B cell (primary cell): ENCODE measurements at regions not wholly inside any gene's neighbourhood (a gene's known extent, or its start where the extent isn't known, plus 50 kb on each side); places are given as distances from the start of the nearest gene placed in this dataset.

Experiments used
- ATAC-seq: fragments of 200-7000 bp; cut with Tn5 transposase; one replicate; pipeline ENCODE4 v1.10.0; 2021; ENCODE audit warnings: low read depth, mild to moderate bottlenecking, moderate number of reproducible peaks, moderate library complexity
- CTCF ChIA-PET: fragments of 350-600 bp; sonication (Branson Sonifier 250); formaldehyde crosslinking; loops from one replicate; lab custom pipeline; 2021; ENCODE audit warnings: antibody characterized with exemption, inconsistent platforms; lab: Charles Lee
- POLR2A ChIA-PET: fragments of 350-600 bp; sonication (Branson Sonifier 250); formaldehyde crosslinking; loops from one replicate; lab custom pipeline; 2021; ENCODE audit warnings: antibody characterized with exemption; lab: Charles Lee
- DNase-seq: peaks from one replicate; pipeline ENCODE4 v3.0.0; 2013
- H2AFZ ChIP-seq: 2 replicates; pipeline ENCODE4 v1.6.1; 2012; ENCODE audit warnings: mild to moderate bottlenecking, low read depth, low read length; ENCODE audit not compliant: insufficient read depth, poor library complexity, severe bottlenecking
- H3K27ac ChIP-seq, 2 donors: 1 replicate in 1 of 2; 2 replicates in 1 of 2; pipeline ENCODE4 v1.5.1; 2012 to 2013; ENCODE audit warnings: low read length in 2 of 2, mild to moderate bottlenecking in 2 of 2, moderate library complexity in 1 of 2
- H3K27me3 ChIP-seq, 4 experiments: fragments of 200-600 bp in 1 of 4; sonication (generic) in 1 of 4; replicated peaks in 1 of 4; 1 replicate in 2 of 4; 2 replicates in 2 of 4; pipeline versions ENCODE4 v1.6.1 to v1.7.0; 2013 to 2016; ENCODE audit warnings: low read length in 3 of 4, mild to moderate bottlenecking in 2 of 4, mixed read lengths in 1 of 4, moderate library complexity in 1 of 4; ENCODE audit not compliant: insufficient read depth in 4 of 4, control insufficient read depth in 3 of 4; ENCODE audit errors: control extremely low read depth in 1 of 4
- H3K36me3 ChIP-seq, 2 experiments: replicated peaks in 1 of 2; 1 replicate in 1 of 2; 2 replicates in 1 of 2; pipeline versions ENCODE4 v1.6.1 to v1.7.1; 2013; ENCODE audit warnings: low read length in 1 of 2; ENCODE audit not compliant: insufficient read depth in 2 of 2, control insufficient read depth in 1 of 2; ENCODE audit errors: control extremely low read depth in 1 of 2, extremely low read depth in 1 of 2
- H3K4me1 ChIP-seq, 2 donors: fragments of 200-600 bp in 1 of 2; sonication (generic) in 1 of 2; 1 replicate in 1 of 2; 2 replicates in 1 of 2; pipeline versions ENCODE4 v1.5.1 to v1.6.1; 2013 to 2017; ENCODE audit warnings: low read length in 2 of 2; ENCODE audit not compliant: control insufficient read depth in 2 of 2, insufficient read depth in 2 of 2
- H3K4me2 ChIP-seq: replicated peaks from 2 replicates; pipeline ENCODE3; 2012; ENCODE audit warnings: mild to moderate bottlenecking, low read depth, low read length; ENCODE audit not compliant: poor library complexity, severe bottlenecking
- H3K4me3 ChIP-seq, 5 experiments: fragments of 200-600 bp in 1 of 5; sonication (generic) in 1 of 5; 1 replicate in 3 of 5; 2 replicates in 2 of 5; pipeline versions ENCODE4 v1.5.1 to v1.7.0; 2011 to 2016; ENCODE audit warnings: low read length in 4 of 5, mild to moderate bottlenecking in 4 of 5, low read depth in 2 of 5, control low read depth in 1 of 5, moderate library complexity in 1 of 5; ENCODE audit not compliant: insufficient read depth in 1 of 5; ENCODE audit errors: control extremely low read depth in 1 of 5, extremely low read depth in 1 of 5
- H3K79me2 ChIP-seq: fragments of 200-600 bp; sonication (generic); one replicate; pipeline ENCODE4 v1.6.0; 2016; ENCODE audit warnings: low read length; ENCODE audit not compliant: control insufficient read depth, insufficient read depth
- H3K9ac ChIP-seq: fragments of 200-600 bp; sonication (generic); 2 replicates; pipeline ENCODE4 v1.6.1; 2017; ENCODE audit warnings: mild to moderate bottlenecking, low read length, moderate library complexity
- H3K9me3 ChIP-seq, 3 donors: one replicate each; pipeline versions ENCODE4 v1.6.1 to v1.7.1; 2013; ENCODE audit warnings: low read length in 2 of 3; ENCODE audit not compliant: control insufficient read depth in 2 of 3, insufficient read depth in 1 of 3; ENCODE audit errors: control extremely low read depth in 1 of 3
- H4K20me1 ChIP-seq: 2 replicates; pipeline ENCODE4 v1.6.0; 2012; ENCODE audit warnings: mild to moderate bottlenecking, low read length; ENCODE audit not compliant: insufficient read depth, control insufficient read depth, poor library complexity, severe bottlenecking
- H3K27ac Mint-ChIP-seq: one replicate; pipeline ENCODE4 v1.8.0; 2021; ENCODE audit warnings: mixed read lengths
- H3K27me3 Mint-ChIP-seq: one replicate; pipeline ENCODE4 v1.8.0; 2021; ENCODE audit warnings: mixed read lengths
- H3K4me1 Mint-ChIP-seq: one replicate; pipeline ENCODE4 v1.8.0; 2021; ENCODE audit warnings: mixed read lengths
- H3K4me3 Mint-ChIP-seq: one replicate; pipeline ENCODE4 v1.8.0; 2021; ENCODE audit warnings: mixed read lengths
- H3K9me3 Mint-ChIP-seq: one replicate; pipeline ENCODE4 v1.8.0; 2022; ENCODE audit warnings: mixed read lengths; ENCODE audit not compliant: insufficient read depth
- CTCF ChIP-seq: fragments of 200-600 bp; IDR thresholded peaks from one replicate; pipeline ENCODE4 v1.8.0; 2022; ENCODE audit warnings: antibody characterized with exemption, mild to moderate bottlenecking
- EZH2 ChIP-seq: IDR thresholded peaks from 2 replicates; pipeline ENCODE4 v1.6.1; 2012; ENCODE audit warnings: borderline replicate concordance, low read depth, mild to moderate bottlenecking, moderate library complexity, low read length; ENCODE audit not compliant: insufficient read depth, poor library complexity, severe bottlenecking
- WGBS: methylation state at CpG from one replicate; pipeline ENCODE4 v1.1.5; 2013; ENCODE audit warnings: missing lambda C conversion rate; ENCODE audit not compliant: insufficient coverage; 5-methylcytosine and 5-hydroxymethylcytosine counted together
- intact Hi-C: fragments of 100-400 bp; cut with micrococcal nuclease; formaldehyde crosslinking; loops from one replicate; pipeline ENCODE4 v1.10.0; 2022

GRCh38 chr9:90060256-90060655, 455.4 kb downstream of the GADD45G start:
- Histone ChIP-seq H3K4me1 (no peaks in the 10 kb centered on the region), H2AFZ (no peak overlapping the region), H3K27me3 (no peaks in the 10 kb centered on the region), H4K20me1 (no peaks in the 10 kb centered on the region), H3K79me2 (no peaks in the 10 kb centered on the region), H3K4me2 (no peak overlapping the region), H3K9me3 (peaks cover 0 to 11% (median 7%) of the 10 kb centered on the region in 3 donors), H3K4me3 (no peak overlapping the region), H3K36me3 (no peaks in the 10 kb centered on the region), H3K27ac (no peak overlapping the region), H3K9ac (no peak overlapping the region)
- whole genome bisulfite sequencing, result 92% methylated on average over 8 of the region's 8 CpGs
- Mint-ChIP-seq H3K27ac (no peak overlapping the region), H3K27me3 (peaks cover 14% of the 10 kb centered on the region), H3K4me1 (no peaks in the 10 kb centered on the region), H3K9me3 (peaks cover 7% of the 10 kb centered on the region), H3K4me3 (no peak overlapping the region)
- CTCF ChIA-PET, result no interaction called here
- POLR2A ChIA-PET, result no interaction called here
- DNase-seq (no peak), ATAC-seq (no peak)
- TF ChIP-seq EZH2 (no peak), CTCF (no peak)
- intact Hi-C loops, result no loop called here

DNA sequence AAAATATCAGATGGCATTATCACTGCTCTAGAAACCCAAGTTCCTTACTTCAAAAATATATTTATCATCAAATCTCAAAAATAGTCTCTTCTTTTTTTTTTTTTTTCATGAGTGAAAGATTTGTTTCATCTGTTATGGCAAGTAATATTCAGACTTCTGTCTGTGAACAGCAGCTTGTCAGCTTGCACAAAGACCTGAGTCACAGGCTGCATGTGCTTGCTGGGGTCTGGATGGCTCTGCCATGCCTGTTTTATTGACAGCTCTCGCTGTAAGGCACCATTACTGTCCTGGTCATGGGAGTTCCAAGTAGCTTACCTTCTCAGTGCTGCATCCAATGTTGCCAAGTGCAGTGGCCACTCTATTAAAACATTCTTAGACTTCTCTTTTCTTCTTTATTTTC, 456.4 kb downstream of the GADD45G start:
- no peak overlapping the region for H2AFZ ChIP-seq
- intact Hi-C loops, result no loop called here
- H3K27ac Mint-ChIP-seq, result no peak overlapping the region
- ATAC-seq (no peak), DNase-seq (no peak)
- no peak overlapping the region for H3K9ac ChIP-seq
- no peak overlapping the region for H3K4me2 ChIP-seq
- no peak for TF ChIP-seq CTCF
- no peak for TF ChIP-seq EZH2
- ChIA-PET CTCF (no interaction called here), POLR2A (no interaction called here)
- peaks cover 0 to 2% (median 2%) of the 10 kb centered on the region in 3 donors for H3K9me3 ChIP-seq
- no peaks in the 10 kb centered on the region for H4K20me1 ChIP-seq
- H3K9me3 Mint-ChIP-seq, result peaks cover 1% of the 10 kb centered on the region
- H3K27ac ChIP-seq, result no peak overlapping the region
- no peak overlapping the region for H3K4me3 ChIP-seq
- no peaks in the 10 kb centered on the region for H3K79me2 ChIP-seq
- 100% methylated on average over 1 of the region's 1 CpG for WGBS
- H3K27me3 ChIP-seq, result no peaks in the 10 kb centered on the region
- no peaks in the 10 kb centered on the region for H3K36me3 ChIP-seq
- H3K27me3 Mint-ChIP-seq, result peaks cover 9% of the 10 kb centered on the region
- no peak overlapping the region for H3K4me3 Mint-ChIP-seq
- no peaks in the 10 kb centered on the region for H3K4me1 Mint-ChIP-seq
- H3K4me1 ChIP-seq, result no peaks in the 10 kb centered on the region
